Adipocyte (in vitro differentiated cells): ENCODE measurements at regions not wholly inside any gene's neighbourhood (a gene's known extent, or its start where the extent isn't known, plus 50 kb on each side); places are given as distances from the start of the nearest gene placed in this dataset.
"Not testable (repeated sequence)": the region's sequence is repeated elsewhere in the genome, so short reads cannot be mapped to it uniquely, and the experiment has no call there.

ENCODE experiments used
- DNase-seq: peaks from one replicate; pipeline ENCODE4 v3.0.0-alpha.2; 2015; ENCODE audit warnings: low read depth
- H3K27me3 ChIP-seq: replicated peaks from 2 replicates; pipeline ENCODE4 v1.7.0; 2013; ENCODE audit warnings: mild to moderate bottlenecking, low read length, moderate library complexity; ENCODE audit not compliant: control insufficient read depth, insufficient read depth
- H3K36me3 ChIP-seq: 2 replicates; pipeline ENCODE4 v1.7.0; 2013; ENCODE audit warnings: low read length, mild to moderate bottlenecking, moderate library complexity; ENCODE audit not compliant: control insufficient read depth, insufficient read depth, severe bottlenecking
- H3K4me1 ChIP-seq: 2 replicates; pipeline ENCODE4 v1.7.0; 2013; ENCODE audit warnings: mild to moderate bottlenecking, low read length, moderate library complexity; ENCODE audit not compliant: control insufficient read depth, insufficient read depth
- H3K4me3 ChIP-seq: 2 replicates; pipeline ENCODE4 v1.7.0; 2013; ENCODE audit warnings: mild to moderate bottlenecking, low read length, moderate library complexity
- H3K9ac ChIP-seq: 2 replicates; pipeline ENCODE4 v1.7.0; 2013; ENCODE audit warnings: mild to moderate bottlenecking, low read length, moderate library complexity
- H3K9me3 ChIP-seq: 2 replicates; pipeline ENCODE4 v1.7.0; 2013; ENCODE audit warnings: mild to moderate bottlenecking, low read length, moderate library complexity; ENCODE audit not compliant: control insufficient read depth

DNA sequence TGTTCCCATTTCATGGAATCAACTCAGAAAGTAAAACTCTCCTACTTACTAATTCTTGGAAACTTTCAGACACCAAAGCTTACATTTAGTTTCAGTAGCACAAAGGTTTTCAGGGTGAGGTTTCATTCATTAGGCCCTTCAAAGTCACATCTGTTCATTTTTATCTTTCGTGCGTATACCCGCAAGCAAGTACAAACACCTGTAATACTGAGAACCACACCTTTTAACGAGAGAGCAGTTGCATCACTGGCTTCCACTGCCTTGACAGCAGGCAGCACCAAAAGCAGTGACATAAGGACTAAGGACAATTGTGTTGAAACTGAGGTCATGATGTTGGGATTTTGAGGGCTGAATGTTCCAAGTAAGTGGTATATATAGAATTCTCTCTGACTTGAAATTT, 60.5 kb downstream of the GOLGA6L22 start:
- not testable (repeated sequence) for H3K9ac ChIP-seq, H3K4me3 ChIP-seq, H3K4me1 ChIP-seq, H3K36me3 ChIP-seq, DNase-seq, H3K9me3 ChIP-seq, H3K27me3 ChIP-seq

DNA sequence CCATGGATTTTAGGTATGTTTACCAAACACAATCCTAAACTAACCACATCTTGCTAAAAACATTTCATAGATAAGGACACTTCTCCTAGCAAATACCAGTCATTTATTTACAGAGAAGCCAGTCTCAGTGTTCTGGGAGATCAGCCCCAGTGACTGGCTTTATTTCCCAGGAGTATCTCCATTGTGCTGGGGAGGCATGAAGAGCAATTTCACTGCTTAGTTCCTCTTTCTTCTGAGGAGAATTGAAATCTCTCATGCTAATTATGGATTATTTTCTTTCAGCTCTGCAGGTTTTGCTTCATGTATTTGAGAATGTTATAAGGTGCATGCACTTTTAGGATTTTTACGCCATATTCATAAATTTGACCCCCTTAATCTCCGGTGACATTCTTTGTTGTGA, 67.8 kb downstream of the GOLGA6L22 start:
- not testable (repeated sequence) for H3K4me3 ChIP-seq, H3K36me3 ChIP-seq, H3K9ac ChIP-seq, H3K9me3 ChIP-seq, H3K4me1 ChIP-seq, H3K27me3 ChIP-seq, DNase-seq

DNA sequence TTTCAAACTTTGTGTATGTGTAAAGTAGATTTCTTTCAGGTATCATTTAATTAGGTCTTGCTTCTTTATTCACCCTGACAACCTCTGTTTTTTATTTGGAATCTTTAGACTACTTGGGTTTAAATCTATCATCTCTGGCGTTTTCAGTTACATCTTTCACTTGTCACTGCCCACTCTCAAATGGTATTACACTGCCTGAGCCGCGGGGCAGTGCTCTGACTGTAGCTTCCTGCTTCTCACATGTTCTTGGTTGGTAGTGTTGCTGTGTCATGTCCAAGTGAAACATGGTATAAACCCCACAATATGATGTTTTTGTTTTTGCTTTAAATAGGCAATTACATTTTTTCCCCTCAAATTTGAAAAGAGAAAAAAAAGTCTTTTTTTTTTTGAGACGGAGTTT, 68.3 kb downstream of the GOLGA6L22 start:
- not testable (repeated sequence) for H3K4me1 ChIP-seq, H3K9me3 ChIP-seq, H3K36me3 ChIP-seq, H3K27me3 ChIP-seq, H3K4me3 ChIP-seq, H3K9ac ChIP-seq, DNase-seq

DNA sequence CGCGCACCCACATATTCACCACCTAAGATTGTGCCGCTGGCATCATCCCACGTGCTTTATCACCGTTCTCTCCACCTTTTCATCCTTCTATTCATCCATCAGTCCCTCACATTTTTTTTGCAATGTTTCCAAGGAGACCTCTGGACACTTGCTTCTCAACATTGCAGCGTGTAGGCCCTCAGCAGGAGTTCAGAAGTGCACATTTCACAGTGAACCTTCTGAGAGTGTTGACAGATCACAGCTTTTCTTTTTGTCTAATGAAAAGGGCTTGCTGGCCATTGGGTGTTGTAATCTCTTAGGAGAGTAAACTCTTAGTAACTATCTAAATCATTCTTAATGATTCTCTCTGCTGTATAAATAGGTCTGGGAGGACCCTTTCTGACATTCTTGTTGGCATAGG, 70.5 kb downstream of the GOLGA6L22 start:
- H3K9ac ChIP-seq, H3K9me3 ChIP-seq, H3K27me3 ChIP-seq, H3K4me1 ChIP-seq, H3K4me3 ChIP-seq, H3K36me3 ChIP-seq, DNase-seq: not testable (repeated sequence)

DNA sequence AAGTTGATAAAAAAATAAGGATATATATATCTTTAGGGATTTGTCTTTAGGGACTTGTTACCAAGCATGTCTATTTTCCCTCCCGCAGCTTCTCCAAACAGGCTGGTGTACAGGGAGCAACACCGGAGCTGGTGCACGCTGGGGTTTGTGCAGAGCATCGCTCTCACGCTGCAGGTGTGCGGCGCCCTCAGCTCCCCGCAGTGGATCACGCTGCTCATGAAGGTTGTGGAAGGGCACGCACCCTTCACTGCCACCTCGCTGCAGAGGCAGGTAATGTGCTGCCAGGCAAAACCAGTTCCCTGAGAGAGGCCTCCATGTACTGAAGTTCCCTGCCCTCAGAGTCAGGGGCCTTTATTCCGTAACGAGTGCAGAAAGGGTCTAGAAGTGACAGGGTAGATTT, 101.0 kb downstream of the GOLGA6L22 start:
- not testable (repeated sequence) for H3K4me1 ChIP-seq, DNase-seq, H3K9me3 ChIP-seq, H3K27me3 ChIP-seq, H3K9ac ChIP-seq, H3K36me3 ChIP-seq, H3K4me3 ChIP-seq

DNA sequence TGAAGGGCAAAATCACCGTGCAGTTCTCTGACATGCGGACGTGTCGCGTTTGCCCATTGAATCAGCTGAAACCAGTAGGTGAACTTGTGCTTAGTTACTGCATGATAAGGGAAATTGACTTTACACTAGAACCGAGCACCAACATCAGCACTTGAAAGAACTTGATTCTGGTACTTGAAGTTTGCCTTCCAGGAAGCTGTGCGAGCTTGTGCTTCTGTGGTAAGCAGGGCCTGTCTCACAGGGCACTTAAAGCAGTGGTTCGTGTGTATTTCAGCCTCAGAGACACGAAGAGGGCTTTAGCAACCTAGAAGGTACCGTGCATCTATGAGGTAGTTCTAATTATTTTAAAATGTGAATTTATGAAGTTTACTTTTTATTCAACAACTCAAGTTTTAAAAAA, 103.0 kb downstream of the GOLGA6L22 start:
- not testable (repeated sequence) for DNase-seq, H3K9me3 ChIP-seq, H3K27me3 ChIP-seq, H3K4me1 ChIP-seq, H3K9ac ChIP-seq, H3K36me3 ChIP-seq, H3K4me3 ChIP-seq

DNA sequence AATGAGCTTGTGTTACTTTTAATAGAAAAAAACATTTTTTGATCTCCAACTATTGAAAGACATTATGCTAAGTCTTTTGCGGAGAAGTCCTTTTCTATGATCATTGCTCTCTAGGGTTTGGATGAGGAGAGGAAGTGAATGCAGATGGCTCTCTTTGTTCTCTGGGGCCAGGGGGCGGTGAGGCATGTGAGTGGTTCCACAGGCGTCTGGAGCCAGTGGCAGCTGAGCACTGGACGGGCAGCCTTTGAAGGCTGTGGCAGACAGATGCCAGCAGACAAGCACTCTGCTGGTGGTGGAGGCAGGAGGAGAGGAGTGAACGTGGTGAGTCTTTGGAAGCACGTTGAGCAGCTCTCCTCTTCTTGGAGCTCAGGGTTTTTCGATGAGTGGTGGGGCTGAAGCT, 107.8 kb downstream of the GOLGA6L22 start:
- H3K9ac ChIP-seq, H3K4me1 ChIP-seq, H3K27me3 ChIP-seq, H3K4me3 ChIP-seq, H3K9me3 ChIP-seq, DNase-seq, H3K36me3 ChIP-seq: not testable (repeated sequence)

DNA sequence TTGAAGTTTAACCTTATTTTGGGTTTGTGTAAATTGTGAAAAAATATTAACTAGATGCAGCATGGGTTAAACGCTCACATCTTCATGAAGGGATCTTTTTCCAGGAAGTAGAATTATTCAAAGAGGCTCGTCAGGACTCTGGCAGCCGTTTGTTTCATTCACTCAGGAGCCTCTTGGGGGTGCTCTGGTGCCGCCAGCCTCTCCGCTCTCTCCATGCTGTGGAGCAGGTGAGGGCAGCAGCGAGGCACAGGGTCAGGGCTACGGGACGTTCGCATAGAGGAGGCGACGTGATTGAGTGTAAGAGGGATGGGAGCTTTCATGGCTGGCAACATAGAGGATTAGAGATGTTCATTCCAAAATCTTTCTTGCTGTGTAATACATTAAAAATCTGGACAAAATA, 110.8 kb downstream of the GOLGA6L22 start:
- not testable (repeated sequence) for DNase-seq, H3K9ac ChIP-seq

DNA sequence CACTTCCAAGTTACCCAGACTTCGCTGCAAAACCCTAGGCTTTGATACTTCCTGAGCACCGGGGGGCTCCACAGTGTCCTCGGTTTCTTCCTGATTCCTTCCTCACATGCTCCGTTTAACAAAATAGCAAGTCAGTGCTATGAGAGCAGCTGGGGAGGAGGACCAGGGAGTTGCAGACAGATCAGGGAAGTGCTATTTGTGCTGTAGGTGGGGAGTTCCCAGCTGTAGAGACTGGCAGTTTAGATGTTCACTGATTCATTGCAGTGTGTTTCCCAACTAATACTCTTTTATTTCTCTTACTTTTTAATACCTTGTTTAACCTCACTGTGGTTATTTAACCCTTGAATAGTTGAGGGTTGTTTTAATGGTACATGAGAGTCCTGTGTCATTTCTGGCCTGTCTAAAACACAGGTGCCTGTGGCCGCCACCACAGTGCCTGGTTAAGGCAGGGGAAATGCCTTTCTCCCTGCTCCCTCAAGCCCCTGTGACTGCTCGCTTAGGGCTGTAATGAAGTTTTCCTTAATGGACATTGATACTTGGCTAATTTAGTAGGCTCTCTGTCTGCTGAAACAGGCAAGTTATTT, 113.5 kb downstream of the GOLGA6L22 start:
- H3K36me3 ChIP-seq, result peaks cover 12% of the 10 kb centered on the region
- not testable (repeated sequence) for H3K9me3 ChIP-seq, DNase-seq, H3K4me3 ChIP-seq, H3K9ac ChIP-seq, H3K27me3 ChIP-seq, H3K4me1 ChIP-seq

More for the DNA sequence above, 110.8 kb downstream of the GOLGA6L22 start:
- not testable (repeated sequence) for H3K27me3 ChIP-seq, H3K9me3 ChIP-seq, H3K4me1 ChIP-seq, H3K4me3 ChIP-seq
- H3K36me3 ChIP-seq, result peaks cover 12% of the 10 kb centered on the region

DNA sequence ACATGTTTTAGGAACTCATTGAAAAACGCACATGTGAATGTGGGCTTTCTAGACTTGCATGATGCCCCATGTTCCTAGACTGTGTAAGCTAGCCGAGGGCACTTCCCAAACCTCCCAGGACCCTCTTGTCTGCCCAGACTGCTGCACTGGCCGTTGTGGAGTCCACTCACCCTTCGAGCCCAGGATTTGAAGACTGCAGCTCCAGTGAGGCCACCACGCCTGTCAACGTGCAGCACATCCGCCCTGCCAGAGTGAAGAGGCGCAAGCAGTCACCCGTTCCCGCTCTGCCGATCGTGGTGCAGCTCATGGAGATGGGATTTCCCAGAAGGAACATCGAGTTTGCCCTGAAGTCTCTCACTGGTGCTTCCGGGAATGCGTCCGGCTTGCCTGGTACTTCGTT, 114.1 kb downstream of the GOLGA6L22 start:
- H3K4me3 ChIP-seq, DNase-seq, H3K27me3 ChIP-seq, H3K9ac ChIP-seq, H3K9me3 ChIP-seq, H3K4me1 ChIP-seq: not testable (repeated sequence)
- H3K36me3 ChIP-seq, result peaks cover 15% of the 10 kb centered on the region

DNA sequence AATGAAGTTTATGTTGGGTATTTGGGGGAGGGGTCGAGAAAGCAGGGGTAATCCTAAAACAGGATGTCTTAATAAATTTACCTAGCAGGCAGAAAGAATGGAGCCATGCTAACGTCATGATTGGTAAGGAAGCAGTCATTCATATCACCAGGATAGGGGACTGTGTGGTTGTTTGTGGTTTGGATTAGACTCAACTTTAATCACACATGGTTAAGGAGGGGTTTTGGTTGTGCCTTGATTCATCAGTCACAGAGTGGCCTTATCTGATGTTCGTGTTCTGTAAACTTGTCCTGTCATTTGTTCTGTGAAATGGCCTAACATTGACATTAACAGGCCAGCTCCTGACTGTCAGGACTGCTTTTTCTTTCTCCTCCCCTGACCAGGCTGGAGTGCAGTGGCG, 119.1 kb downstream of the GOLGA6L22 start:
- not testable (repeated sequence) for H3K27me3 ChIP-seq, H3K4me3 ChIP-seq, H3K4me1 ChIP-seq, H3K9ac ChIP-seq, H3K36me3 ChIP-seq, H3K9me3 ChIP-seq, DNase-seq

DNA sequence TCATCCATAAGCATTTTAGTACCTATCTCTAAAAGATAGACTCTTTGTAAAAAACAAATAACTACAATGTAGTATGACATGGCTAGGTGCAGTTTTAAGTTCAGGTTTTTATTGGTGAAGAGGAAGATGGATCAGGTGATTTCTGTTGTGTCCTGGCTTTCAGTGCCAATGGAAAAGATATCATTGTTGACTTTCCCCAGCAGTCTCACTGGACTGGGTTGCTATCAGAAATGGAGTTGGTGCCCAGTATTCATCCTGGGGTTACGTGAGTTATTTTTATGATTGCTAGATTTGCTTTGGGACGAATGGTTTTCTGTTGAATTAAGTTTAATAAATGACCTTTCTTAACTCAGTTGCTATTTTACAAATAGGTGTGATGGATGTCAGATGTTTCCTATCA, 120.5 kb downstream of the GOLGA6L22 start:
- not testable (repeated sequence) for H3K4me3 ChIP-seq, H3K36me3 ChIP-seq, H3K27me3 ChIP-seq, H3K9me3 ChIP-seq, H3K4me1 ChIP-seq, DNase-seq, H3K9ac ChIP-seq
